ENCODE measurements at regions not wholly inside any gene's neighbourhood (a gene's known extent, or its start where the extent isn't known, plus 50 kb on each side); places are given as distances from the start of the nearest gene placed in this dataset.

DNA sequence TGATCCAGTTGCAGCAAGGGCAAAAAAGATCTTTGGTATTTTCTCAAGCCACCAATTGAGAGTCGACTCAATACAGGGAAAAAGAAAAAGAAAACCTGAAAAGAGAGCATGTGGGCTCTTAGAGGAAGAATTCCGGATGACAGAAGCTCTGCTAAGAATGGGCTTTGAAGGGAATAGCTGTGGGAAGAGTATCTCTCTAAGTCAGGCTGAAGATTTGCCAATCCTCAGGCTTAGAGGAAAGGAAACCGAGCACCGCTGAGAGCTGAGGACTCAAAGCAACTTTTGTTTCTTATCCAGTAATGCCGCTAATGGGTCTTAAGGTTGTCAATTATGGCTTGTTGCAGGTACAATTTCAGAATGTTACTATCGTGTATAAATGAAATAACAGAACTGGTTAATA, 166.4 kb downstream of the EFNB2 start:
- Histone ChIP-seq H3K4me1 (ENCODE audit: insufficient read depth, poor library complexity, severe bottlenecking) (peaks cover 7% of the 10 kb centered on the region), H3K4me3 (ENCODE audit: severe bottlenecking) (no peak overlapping the region), H3K27me3 (ENCODE audit: insufficient read depth, poor library complexity, severe bottlenecking) (no peaks in the 10 kb centered on the region), H3K9me3 (ENCODE audit: severe bottlenecking) (no peaks in the 10 kb centered on the region), H3K36me3 (ENCODE audit: low read depth) (no peaks in the 10 kb centered on the region), H3K27ac (ENCODE audit: poor library complexity, severe bottlenecking) (no peak overlapping the region)
- ATAC-seq (ENCODE audit: low read depth) (no peak), DNase-seq (ENCODE audit: low spot score) (no peak)
- TF ChIP-seq CTCF (IDR thresholded peaks at IDR 0.05; ENCODE audit: poor library complexity, severe bottlenecking), result no peak

DNA sequence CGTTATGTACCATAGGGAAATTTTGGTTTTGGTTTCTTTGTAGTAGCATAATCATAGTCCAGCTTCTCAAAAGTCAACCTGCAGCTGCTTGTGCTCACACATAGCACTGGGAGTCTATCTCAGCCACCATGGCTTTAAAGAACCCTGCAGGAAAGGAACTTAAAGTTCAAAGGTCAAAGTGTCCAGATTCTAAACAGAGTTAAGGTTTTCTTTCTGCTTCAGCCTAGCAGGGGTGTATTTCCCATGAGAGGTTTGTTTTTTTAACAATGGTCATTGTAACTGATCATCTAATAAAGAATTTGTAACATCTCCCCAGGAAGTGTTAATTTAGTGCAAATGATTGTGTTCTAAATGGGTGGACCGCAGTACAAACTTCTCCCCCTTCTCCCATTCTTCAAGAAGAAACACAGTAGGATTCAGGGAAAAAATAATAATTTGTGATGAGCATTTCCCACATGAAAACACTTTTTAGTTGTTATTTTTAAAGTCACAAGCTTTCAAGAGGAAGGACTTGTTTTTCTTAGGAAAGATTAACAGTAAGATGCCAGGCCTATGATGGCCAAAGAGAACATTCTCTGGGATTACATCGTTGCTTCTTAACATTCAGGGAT, 168.0 kb downstream of the EFNB2 start:
- H3K27me3 ChIP-seq (ENCODE audit: insufficient read depth, poor library complexity, severe bottlenecking), result no peaks in the 10 kb centered on the region
- ATAC-seq (ENCODE audit: low read depth), result no peak
- peaks cover under 1% of the 10 kb centered on the region for H3K4me1 ChIP-seq (ENCODE audit: insufficient read depth, poor library complexity, severe bottlenecking)
- no peaks in the 10 kb centered on the region for H3K9me3 ChIP-seq (ENCODE audit: severe bottlenecking)
- no peak overlapping the region for H3K4me3 ChIP-seq (ENCODE audit: severe bottlenecking)
- TF ChIP-seq CTCF (IDR thresholded peaks at IDR 0.05; ENCODE audit: poor library complexity, severe bottlenecking), result no peak
- no peak for DNase-seq (ENCODE audit: low spot score)
- no peaks in the 10 kb centered on the region for H3K36me3 ChIP-seq (ENCODE audit: low read depth)
- H3K27ac ChIP-seq (ENCODE audit: poor library complexity, severe bottlenecking), result no peak overlapping the region

DNA sequence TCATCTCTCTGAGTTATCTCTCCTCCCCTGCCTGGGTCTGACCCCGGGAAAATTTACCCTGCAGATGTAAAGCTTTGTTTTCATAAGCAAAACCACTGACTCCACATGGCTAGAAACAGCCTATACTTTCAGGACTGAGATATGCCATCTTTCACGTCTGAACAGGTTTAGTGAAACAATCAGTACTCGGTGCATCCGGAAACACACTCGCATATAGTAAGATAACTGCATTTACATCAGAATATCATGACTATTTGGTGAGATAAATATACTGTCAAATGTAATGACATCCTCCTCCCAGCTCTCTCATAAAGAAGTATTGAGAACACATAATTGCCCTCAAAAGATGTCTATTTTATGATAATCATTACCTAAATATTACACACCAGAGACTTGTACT, 172.8 kb downstream of the EFNB2 start:
- H3K27ac ChIP-seq (ENCODE audit: poor library complexity, severe bottlenecking), result no peak overlapping the region
- no peak overlapping the region for H3K4me3 ChIP-seq (ENCODE audit: severe bottlenecking)
- no peak for TF ChIP-seq CTCF (IDR thresholded peaks at IDR 0.05; ENCODE audit: poor library complexity, severe bottlenecking)
- H3K36me3 ChIP-seq (ENCODE audit: low read depth), result no peaks in the 10 kb centered on the region
- DNase-seq (ENCODE audit: low spot score) (no peak), ATAC-seq (ENCODE audit: low read depth) (peak; percentile 42; the same call in 2 of the 3 replicates)
- no peaks in the 10 kb centered on the region for H3K27me3 ChIP-seq (ENCODE audit: insufficient read depth, poor library complexity, severe bottlenecking)
- H3K4me1 ChIP-seq (ENCODE audit: insufficient read depth, poor library complexity, severe bottlenecking), result no peaks in the 10 kb centered on the region
- no peaks in the 10 kb centered on the region for H3K9me3 ChIP-seq (ENCODE audit: severe bottlenecking)

DNA sequence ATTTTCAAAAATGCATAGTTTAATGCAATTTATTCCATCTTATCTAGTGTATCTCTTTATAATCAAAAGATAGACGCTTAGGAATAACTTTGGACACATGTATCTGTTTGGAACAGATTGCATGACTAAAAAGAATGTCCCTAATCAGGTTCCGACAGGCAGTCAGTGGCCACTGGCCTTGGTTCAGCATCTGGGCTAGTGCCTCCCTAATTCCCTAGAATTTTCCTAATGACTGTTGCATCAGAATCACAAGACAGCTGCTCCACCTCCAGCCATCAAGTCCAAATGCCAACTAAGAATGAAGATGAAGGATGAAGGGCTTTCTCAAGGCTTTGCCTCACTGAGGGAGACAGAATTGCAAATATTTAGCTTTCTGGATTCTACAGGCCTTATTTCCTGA, 173.8 kb downstream of the EFNB2 start:
- no peaks in the 10 kb centered on the region for H3K9me3 ChIP-seq (ENCODE audit: severe bottlenecking)
- no peak for TF ChIP-seq CTCF (IDR thresholded peaks at IDR 0.05; ENCODE audit: poor library complexity, severe bottlenecking)
- H3K4me3 ChIP-seq (ENCODE audit: severe bottlenecking), result no peak overlapping the region
- H3K27me3 ChIP-seq (ENCODE audit: insufficient read depth, poor library complexity, severe bottlenecking), result no peaks in the 10 kb centered on the region
- H3K27ac ChIP-seq (ENCODE audit: poor library complexity, severe bottlenecking), result no peak overlapping the region
- no peak for ATAC-seq (ENCODE audit: low read depth)
- no peak for DNase-seq (ENCODE audit: low spot score)
- H3K4me1 ChIP-seq (ENCODE audit: insufficient read depth, poor library complexity, severe bottlenecking), result no peaks in the 10 kb centered on the region
- no peaks in the 10 kb centered on the region for H3K36me3 ChIP-seq (ENCODE audit: low read depth)

- Histone ChIP-seq H3K36me3 (ENCODE audit: low read depth) (no peaks in the 10 kb centered on the region), H3K4me3 (ENCODE audit: severe bottlenecking) (no peak overlapping the region), H3K9me3 (ENCODE audit: severe bottlenecking) (no peaks in the 10 kb centered on the region), H3K27ac (ENCODE audit: poor library complexity, severe bottlenecking) (no peak overlapping the region), H3K4me1 (ENCODE audit: insufficient read depth, poor library complexity, severe bottlenecking) (no peaks in the 10 kb centered on the region), H3K27me3 (ENCODE audit: insufficient read depth, poor library complexity, severe bottlenecking) (no peaks in the 10 kb centered on the region)
- TF ChIP-seq CTCF (IDR thresholded peaks at IDR 0.05; ENCODE audit: poor library complexity, severe bottlenecking), result no peak
- DNase-seq (ENCODE audit: low spot score) (no peak), ATAC-seq (ENCODE audit: low read depth) (peak; percentile 56)
Observed at GRCh38 chr13:106357198-106357597, 178.3 kb downstream of the EFNB2 start.

Measured in RWPE2 (cell line).